HepG2 (cell line): ENCODE measurements at regions not wholly inside any gene's neighbourhood (a gene's known extent, or its start where the extent isn't known, plus 50 kb on each side); places are given as distances from the start of the nearest gene placed in this dataset.

Experiments used
- ATAC-seq: fragments of 200-7000 bp; cut with Tn5 transposase; 3 replicates; pipeline ENCODE4 v1.9.1; 2020; ENCODE audit warnings: mild to moderate bottlenecking, moderate library complexity
- BruUV-seq: library from RNA; stranded (reverse); fragments of 400-500 nt; replicated peaks from 2 replicates; lab custom pipeline; 2021; lab: Mats Ljungman, UMichigan
- CTCF ChIA-PET: fragments of 300-600 bp; formaldehyde crosslinking; extraction: SDS; loops from one replicate; lab custom pipeline; 2021; ENCODE audit warnings: low total read pairs, inconsistent platforms, low intra/inter-chr PET ratio; lab: Yijun Ruan, JAX
- POLR2A ChIA-PET: fragments of 350-600 bp; sonication (Branson Sonifier 250); formaldehyde crosslinking; loops from one replicate; lab custom pipeline; 2020; ENCODE audit warnings: antibody characterized with exemption, inconsistent platforms; lab: Yijun Ruan, JAX
- DNase-seq: peaks from one replicate; pipeline ENCODE4 v3.0.0-alpha.2; 2015; ENCODE audit warnings: low spot score
- FAIRE-seq: peaks from 3 replicates; lab custom pipeline; 2011; peaks lifted over from hg19 to GRCh38; lab: Jason Lieb, UNC
- H2AFZ ChIP-seq: one replicate; pipeline ENCODE4 v1.6.1; 2011; ENCODE audit warnings: low read length, inconsistent platforms
- H3K27ac ChIP-seq: fragments of 300-600 bp; 3 replicates; pipeline ENCODE4 v1.8.0; 2011; ENCODE audit warnings: mixed run types, mild to moderate bottlenecking, mixed read lengths, low read length, inconsistent platforms; ENCODE audit not compliant: insufficient read depth; ENCODE audit errors: extremely low read length
- H3K27me3 ChIP-seq, 2 experiments: fragments of 200-600 bp in 1 of 2; 2 replicates in 1 of 2; 3 replicates in 1 of 2; pipeline versions ENCODE4 v1.6.0 to v1.8.0; 2011; ENCODE audit warnings: low read length in 2 of 2, mild to moderate bottlenecking in 2 of 2, moderate library complexity in 2 of 2, inconsistent platforms in 1 of 2; ENCODE audit not compliant: insufficient read depth in 2 of 2, control insufficient read depth in 1 of 2
- H3K36me3 ChIP-seq, 2 experiments: fragments of 200-600 bp in 1 of 2; replicated peaks in 1 of 2; 2 replicates in 1 of 2; 3 replicates in 1 of 2; pipeline versions ENCODE4 v1.5.1 to v1.8.0; 2011; ENCODE audit warnings: low read length in 2 of 2, inconsistent platforms in 1 of 2; ENCODE audit not compliant: insufficient read depth in 2 of 2, control insufficient read depth in 1 of 2
- H3K4me1 ChIP-seq: 2 replicates; pipeline ENCODE4 v1.5.1; 2012; ENCODE audit warnings: low read length, inconsistent platforms; ENCODE audit not compliant: insufficient read depth
- H3K4me2 ChIP-seq: 2 replicates; pipeline ENCODE4 v1.6.0; 2011; ENCODE audit warnings: low read depth, low read length, inconsistent platforms
- H3K4me3 ChIP-seq, 3 experiments: fragments of 200-600 bp in 1 of 3; sonication (generic), shearing (Covaris generic) in 1 of 3; replicated peaks in 1 of 3; 2 replicates each; pipeline ENCODE4 v1.5.1; 2011 to 2016; ENCODE audit warnings: low read length in 3 of 3, inconsistent platforms in 2 of 3, low read depth in 2 of 3, mild to moderate bottlenecking in 2 of 3, control low read depth in 1 of 3, mixed read lengths in 1 of 3; ENCODE audit not compliant: insufficient read depth in 1 of 3
- H3K79me2 ChIP-seq: one replicate; pipeline ENCODE4 v1.6.1; 2011; ENCODE audit warnings: low read length, inconsistent platforms; ENCODE audit not compliant: insufficient read depth
- H3K9ac ChIP-seq: 2 replicates; pipeline ENCODE4 v1.6.0; 2011; ENCODE audit warnings: mild to moderate bottlenecking, low read depth, low read length, inconsistent platforms; ENCODE audit not compliant: insufficient read depth
- H3K9me3 ChIP-seq: 2 replicates; pipeline ENCODE4 v1.5.1; 2012; ENCODE audit warnings: mild to moderate bottlenecking, low read length
- H4K20me1 ChIP-seq: 2 replicates; pipeline ENCODE4 v1.6.0; 2011; ENCODE audit warnings: inconsistent platforms, mild to moderate bottlenecking, low read length, moderate library complexity; ENCODE audit not compliant: insufficient read depth
- KLF11 ChIP-seq: IDR thresholded peaks from 2 replicates; pipeline ENCODE4 v1.6.1; 2016; ENCODE audit warnings: missing compliant biosample characterization
- NR2F6 ChIP-seq, 2 experiments: IDR thresholded peaks; 2 replicates each; pipeline ENCODE4 v1.6.1; 2016; ENCODE audit warnings: antibody characterized with exemption in 1 of 2, mild to moderate bottlenecking in 1 of 2
- TFAP4 ChIP-seq: sonication (generic); IDR thresholded peaks from 2 replicates; pipeline ENCODE4 v1.6.1; 2016; ENCODE audit warnings: low read depth, borderline replicate concordance
- TOPORS ChIP-seq: sonication (generic); formaldehyde crosslinking; IDR thresholded peaks from 2 replicates; pipeline ENCODE4 v1.8.0; 2023; ENCODE audit warnings: mild to moderate bottlenecking, missing genetic modification reagents
- WIZ ChIP-seq: sonication (generic); formaldehyde crosslinking; IDR thresholded peaks from 2 replicates; pipeline ENCODE4 v1.5.1; 2020; ENCODE audit warnings: mild to moderate bottlenecking, missing genetic modification reagents
- ZNF121 ChIP-seq: sonication (generic); formaldehyde crosslinking; IDR thresholded peaks from 2 replicates; pipeline ENCODE4 v1.5.0; 2020; ENCODE audit warnings: mild to moderate bottlenecking, missing genetic modification reagents
- ZNF282 ChIP-seq: fragments of 450-650 bp; IDR thresholded peaks from 2 replicates; pipeline ENCODE4 v1.6.1; 2018; ENCODE audit not compliant: partially characterized antibody
- ZNF562 ChIP-seq: sonication (generic); formaldehyde crosslinking; IDR thresholded peaks from 2 replicates; pipeline ENCODE4 v1.8.0; 2022; ENCODE audit warnings: missing genetic modification reagents, borderline replicate concordance
- ZNF713 ChIP-seq: sonication (generic); formaldehyde crosslinking; IDR thresholded peaks from 2 replicates; pipeline ENCODE4 v1.4.0; 2020; ENCODE audit warnings: mild to moderate bottlenecking, missing genetic modification reagents
- WGBS: methylation state at CpG from one replicate; pipeline ENCODE4 v1.1.6; 2017; ENCODE audit warnings: low lambda C conversion rate; 5-methylcytosine and 5-hydroxymethylcytosine counted together
- in situ Hi-C: cut with HindIII; loops from 2 replicates; pipeline ENCODE4 v1.10.0; 2017; ENCODE audit warnings: low pct_unique_long_range_greater_than_20kb; ENCODE audit not compliant: extremely low pct_ligation_motif_present
- intact Hi-C: fragments of 100-400 bp; cut with micrococcal nuclease; formaldehyde crosslinking; loops from one replicate; pipeline ENCODE4 v1.10.0; 2022; ENCODE audit not compliant: unreplicated experiment
- TF ChIP-seq, protein P1 (sequence below): sonication (generic); formaldehyde crosslinking; IDR thresholded peaks from 2 replicates; pipeline ENCODE4 v1.4.0; 2020; ENCODE audit warnings: missing genetic modification reagents

DNA sequence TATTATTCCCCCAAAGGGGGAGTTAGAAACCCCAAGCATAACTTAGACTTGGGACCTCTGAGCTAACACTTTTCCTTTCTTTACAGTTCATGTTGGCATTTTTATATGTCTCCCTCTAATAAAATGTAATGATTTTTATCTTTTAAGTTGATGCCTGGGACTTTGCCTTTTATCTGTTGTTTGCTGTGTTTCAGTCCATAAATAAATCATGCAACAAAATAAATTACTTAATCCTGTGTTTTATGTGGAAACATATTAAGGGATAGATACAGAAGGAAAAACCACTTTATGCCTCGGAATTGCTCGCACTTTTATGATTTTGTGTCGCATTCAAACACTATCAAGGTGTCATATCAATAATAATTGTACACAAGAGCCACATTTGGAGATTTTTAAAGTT is 93.7 kb upstream of the TBC1D5 start (continued):
- TF ChIP-seq TOPORS (CRISPR knock-in tag) (no peak), ZNF713 (CRISPR knock-in tag) (no peak)

- TF ChIP-seq, protein P1, sequence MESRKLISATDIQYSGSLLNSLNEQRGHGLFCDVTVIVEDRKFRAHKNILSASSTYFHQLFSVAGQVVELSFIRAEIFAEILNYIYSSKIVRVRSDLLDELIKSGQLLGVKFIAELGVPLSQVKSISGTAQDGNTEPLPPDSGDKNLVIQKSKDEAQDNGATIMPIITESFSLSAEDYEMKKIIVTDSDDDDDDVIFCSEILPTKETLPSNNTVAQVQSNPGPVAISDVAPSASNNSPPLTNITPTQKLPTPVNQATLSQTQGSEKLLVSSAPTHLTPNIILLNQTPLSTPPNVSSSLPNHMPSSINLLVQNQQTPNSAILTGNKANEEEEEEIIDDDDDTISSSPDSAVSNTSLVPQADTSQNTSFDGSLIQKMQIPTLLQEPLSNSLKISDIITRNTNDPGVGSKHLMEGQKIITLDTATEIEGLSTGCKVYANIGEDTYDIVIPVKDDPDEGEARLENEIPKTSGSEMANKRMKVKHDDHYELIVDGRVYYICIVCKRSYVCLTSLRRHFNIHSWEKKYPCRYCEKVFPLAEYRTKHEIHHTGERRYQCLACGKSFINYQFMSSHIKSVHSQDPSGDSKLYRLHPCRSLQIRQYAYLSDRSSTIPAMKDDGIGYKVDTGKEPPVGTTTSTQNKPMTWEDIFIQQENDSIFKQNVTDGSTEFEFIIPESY (CRISPR knock-in tag), result no peak
- TF ChIP-seq ZNF282 (no peak), WIZ (CRISPR knock-in tag) (no peak), KLF11 (CRISPR knock-in tag) (no peak), NR2F6 (IDR thresholded peaks at IDR 0.05) (no peak), NR2F6 (CRISPR knock-in tag; IDR thresholded peaks at IDR 0.05) (no peak), TFAP4 (no peak), ZNF121 (CRISPR knock-in tag) (peak; percentile 31; the same call in 1 of the 2 replicates), ZNF562 (CRISPR knock-in tag) (no peak)
- no peak overlapping the region for H3K27ac ChIP-seq
- ChIA-PET CTCF (no interaction called here), POLR2A (no interaction called here)
- H3K4me2 ChIP-seq, result no peak overlapping the region
- no peaks in the 10 kb centered on the region for H3K4me1 ChIP-seq
- BruUV-seq, result no TSS peak
- no peaks in the 10 kb centered on the region for H3K9me3 ChIP-seq
- no peak for ATAC-seq
- no peak for FAIRE-seq
- H3K9ac ChIP-seq, result no peak overlapping the region
- H3K79me2 ChIP-seq, result no peaks in the 10 kb centered on the region
- no peak overlapping the region for H3K4me3 ChIP-seq
- in situ Hi-C loops (loop anchor here (10.0 to 25.0 kb wide), 4 partner anchors 189 to 1247 kb away; no protein-coding TSS in a partner anchor), intact Hi-C loops (no loop called here)
- no peak for DNase-seq
- no peaks in the 10 kb centered on the region for H4K20me1 ChIP-seq
- 0 out of 5 replicates have a peak, but pooled peaks cover 0 to 2% of the 10 kb centered on the region in 2 experiments for H3K27me3 ChIP-seq
- 47% methylated on average over 5 of the region's 5 CpGs for WGBS
- no peaks in the 10 kb centered on the region for H3K36me3 ChIP-seq
- H2AFZ ChIP-seq, result no peak overlapping the region
Observed at GRCh38 chr3:17833786-17834559, 91.5 kb upstream of the TBC1D5 start.
